K562 (cell line): ENCODE measurements at regions not wholly inside any gene's neighbourhood (a gene's known extent, or its start where the extent isn't known, plus 50 kb on each side); places are given as distances from the start of the nearest gene placed in this dataset.

ENCODE experiments used
- ATAC-seq: fragments of 200-7000 bp; cut with Tn5 transposase; 3 replicates; pipeline ENCODE4 v1.9.1; 2020; ENCODE audit warnings: moderate library complexity
- BruUV-seq: library from RNA; stranded (reverse); fragments of 400-500 nt; replicated peaks from 2 replicates; lab custom pipeline; 2021; lab: Mats Ljungman, UMichigan
- CTCF ChIA-PET: fragments of 300-600 bp; formaldehyde crosslinking; extraction: SDS; loops from one replicate; lab custom pipeline; 2021; ENCODE audit warnings: low intra/inter-chr PET ratio; lab: Yijun Ruan, JAX
- POLR2A ChIA-PET: fragments of 300-600, 350-650 bp; sonication (Branson Sonifier 250); formaldehyde crosslinking; extraction: SDS; loops from one replicate; lab custom pipeline; 2021; ENCODE audit warnings: antibody characterized with exemption, inconsistent platforms; lab: Yijun Ruan, JAX
- DNase-seq, 4 experiments: peaks; one replicate each; pipeline versions ENCODE4 v3.0.0 to v3.0.0-alpha.2; 2011 to 2018; ENCODE audit warnings: low spot score in 3 of 4, mixed read lengths in 3 of 4; ENCODE audit errors: extremely low read depth in 1 of 4
- FAIRE-seq: peaks from 2 replicates; lab custom pipeline; 2011; peaks lifted over from hg19 to GRCh38; lab: Jason Lieb, UNC
- H2AFZ ChIP-seq: 2 replicates; pipeline ENCODE4 v1.6.0; 2011; ENCODE audit warnings: low read depth, low read length, control low read depth, inconsistent platforms
- H3K27ac ChIP-seq: fragments of 200-600 bp; 3 replicates; pipeline ENCODE4 v1.8.0; 2011; ENCODE audit warnings: low read depth, mild to moderate bottlenecking, control low read depth, inconsistent platforms, low read length, moderate library complexity, mixed read lengths; ENCODE audit errors: extremely low read depth
- H3K27me3 ChIP-seq, 2 experiments: fragments of 300-600 bp in 1 of 2; 2 replicates in 1 of 2; 3 replicates in 1 of 2; pipeline versions ENCODE4 v1.6.0 to v1.8.0; 2011; ENCODE audit warnings: inconsistent platforms in 2 of 2, low read length in 2 of 2, mild to moderate bottlenecking in 1 of 2, mixed read lengths in 1 of 2, moderate library complexity in 1 of 2; ENCODE audit not compliant: control insufficient read depth in 2 of 2, insufficient read depth in 2 of 2
- H3K36me3 ChIP-seq: fragments of 300-600 bp; 3 replicates; pipeline ENCODE4 v1.8.0; 2011; ENCODE audit warnings: mild to moderate bottlenecking, low read length, inconsistent platforms; ENCODE audit not compliant: control insufficient read depth, insufficient read depth
- H3K4me1 ChIP-seq, 2 experiments: fragments of 200-600 bp in 1 of 2; replicated peaks in 1 of 2; 2 replicates in 1 of 2; 3 replicates in 1 of 2; pipeline versions ENCODE4 v1.5.1 to v1.8.0; 2011; ENCODE audit warnings: inconsistent platforms in 2 of 2, low read length in 2 of 2, mild to moderate bottlenecking in 1 of 2, mixed read lengths in 1 of 2, moderate library complexity in 1 of 2; ENCODE audit not compliant: control insufficient read depth in 2 of 2, insufficient read depth in 2 of 2
- H3K4me2 ChIP-seq: 2 replicates; pipeline ENCODE4 v1.6.1; 2011; ENCODE audit warnings: low read length, control low read depth, inconsistent platforms, mixed read lengths; ENCODE audit not compliant: insufficient read depth
- H3K4me3 ChIP-seq: fragments of 200-600 bp; sonication (generic), shearing (Covaris generic); 2 replicates; pipeline ENCODE4 v1.5.1; 2016; ENCODE audit warnings: control low read depth, inconsistent platforms
- H3K79me2 ChIP-seq: fragments of 200-600 bp; 3 replicates; pipeline ENCODE4 v1.8.0; 2011; ENCODE audit warnings: low read length, inconsistent platforms; ENCODE audit not compliant: control insufficient read depth, insufficient read depth
- H3K9ac ChIP-seq, 2 experiments: 2 replicates each; pipeline versions ENCODE4 v1.6.0 to v1.6.1; 2011; ENCODE audit warnings: low read depth in 2 of 2, low read length in 2 of 2, control low read depth in 1 of 2, inconsistent platforms in 1 of 2, mild to moderate bottlenecking in 1 of 2, mixed read lengths in 1 of 2; ENCODE audit not compliant: insufficient read depth in 1 of 2
- H3K9me1 ChIP-seq: one replicate; pipeline ENCODE4 v1.6.0; 2011; ENCODE audit warnings: inconsistent platforms, mild to moderate bottlenecking, low read length, moderate library complexity; ENCODE audit not compliant: control insufficient read depth, insufficient read depth
- H3K9me3 ChIP-seq: replicated peaks from 2 replicates; pipeline ENCODE4 v1.5.1; 2011; ENCODE audit warnings: low read depth, low read length, inconsistent platforms; ENCODE audit not compliant: control insufficient read depth, insufficient read depth
- H4K20me1 ChIP-seq: replicated peaks from 2 replicates; pipeline ENCODE4 v1.6.1; 2011; ENCODE audit warnings: low read length, inconsistent platforms, mixed read lengths; ENCODE audit not compliant: control insufficient read depth, insufficient read depth
- CBX3 ChIP-seq, 2 experiments: IDR thresholded peaks; 1 replicate in 1 of 2; 2 replicates in 1 of 2; pipeline ENCODE4 v1.6.1; 2012; ENCODE audit warnings: inconsistent platforms in 2 of 2, low read length in 2 of 2, borderline replicate concordance in 1 of 2, control low read depth in 1 of 2
- ILF3 ChIP-seq: fragments of 450-650 bp; IDR thresholded peaks from 2 replicates; pipeline ENCODE4 v1.6.1; 2018; ENCODE audit warnings: antibody characterized with exemption, mild to moderate bottlenecking, moderate library complexity, borderline replicate concordance
- MEF2D ChIP-seq: conservative IDR thresholded peaks from 2 replicates; pipeline ENCODE4 v1.6.1; 2016; ENCODE audit warnings: low read depth, missing genetic modification characterization, missing compliant biosample characterization
- MNT ChIP-seq, 2 experiments: fragments of 450-650 bp; conservative IDR thresholded peaks; 2 replicates each; pipeline ENCODE4 v1.6.1; 2017; ENCODE audit warnings: mild to moderate bottlenecking in 2 of 2, moderate library complexity in 2 of 2
- MTF1 ChIP-seq: fragments of 250-450 bp; sonication (Bioruptor Pico); IDR thresholded peaks from 2 replicates; pipeline ENCODE4 v1.9.0; 2021; ENCODE audit warnings: moderate library complexity, mild to moderate bottlenecking, inconsistent platforms, borderline replicate concordance
- NRF1 ChIP-seq, 2 experiments: fragments of 450-650 bp; IDR thresholded peaks in 1 of 2; conservative IDR thresholded peaks in 1 of 2; 2 replicates each; pipeline ENCODE4 v1.6.1; 2014; ENCODE audit warnings: mild to moderate bottlenecking in 2 of 2
- POLR2A ChIP-seq: fragments of 450-650 bp; conservative IDR thresholded peaks from 2 replicates; pipeline ENCODE4 v1.6.1; 2016
- ZBTB7A ChIP-seq: IDR thresholded peaks from 2 replicates; pipeline ENCODE4 v1.6.1; 2011; ENCODE audit warnings: low read depth, mild to moderate bottlenecking, low read length, moderate library complexity, borderline replicate concordance; ENCODE audit not compliant: control insufficient read depth
- ZNF263 ChIP-seq: sonication (generic); formaldehyde crosslinking; IDR thresholded peaks from 2 replicates; pipeline ENCODE4 v1.8.0; 2022; ENCODE audit warnings: mild to moderate bottlenecking, missing genetic modification reagents, borderline replicate concordance
- ZNF282 ChIP-seq: sonication (generic); formaldehyde crosslinking; IDR thresholded peaks from 2 replicates; pipeline ENCODE4 v1.8.1; 2023; ENCODE audit warnings: missing genetic modification reagents
- ZNF639 ChIP-seq, 2 experiments: fragments of 200-800 bp in 1 of 2; sonication (Bioruptor generic) in 1 of 2; sonication (generic) in 1 of 2; formaldehyde crosslinking in 1 of 2; IDR thresholded peaks in 1 of 2; conservative IDR thresholded peaks in 1 of 2; 2 replicates each; pipeline versions ENCODE4 v1.5.0 to v1.6.1; 2016 to 2020; ENCODE audit warnings: missing compliant biosample characterization in 1 of 2, missing genetic modification characterization in 1 of 2, missing genetic modification reagents in 1 of 2
- ZNF77 ChIP-seq: fragments of 250-450 bp; sonication (Bioruptor Pico); IDR thresholded peaks from 2 replicates; pipeline ENCODE4 v1.5.0; 2020
- WGBS: fragments of 100-300 bp; shearing (Covaris generic); methylation state at CpG from one replicate; pipeline ENCODE4 v1.1.6; 2016; ENCODE audit warnings: low coverage, mixed read lengths; ENCODE audit not compliant: insufficient coverage; ENCODE audit errors: missing lambda C conversion rate; 5-methylcytosine and 5-hydroxymethylcytosine counted together
- in situ Hi-C: fragments of 300-500 bp; cut with MboI; formaldehyde crosslinking; loops from 4 replicates; pipeline ENCODE4 v1.15.0; 2018; ENCODE audit warnings: inconsistent platforms, mixed read lengths
- intact Hi-C: fragments of 100-400 bp; cut with micrococcal nuclease; formaldehyde crosslinking; loops from 2 replicates; pipeline ENCODE4 v1.14.2; 2022

- no peak for ATAC-seq
- no peak for DNase-seq
- peaks cover 20 to 45% of the 10 kb centered on the region in 2 experiments for H3K27me3 ChIP-seq
- no peaks in the 10 kb centered on the region for H3K79me2 ChIP-seq
- H3K4me1 ChIP-seq, result no peaks in the 10 kb centered on the region
- H2AFZ ChIP-seq, result no peak overlapping the region
- no peak overlapping the region for H3K4me2 ChIP-seq
- no peaks in the 10 kb centered on the region for H3K9me1 ChIP-seq
- 0% methylated on average over 2 of the region's 2 CpGs for WGBS
- intact Hi-C loops, result no loop called here
- no peak overlapping the region for H3K9ac ChIP-seq
- no peaks in the 10 kb centered on the region for H4K20me1 ChIP-seq
- TF ChIP-seq ZNF263 (CRISPR knock-in tag), result no peak
- no peak for TF ChIP-seq ZNF639 (CRISPR knock-in tag; conservative IDR thresholded peaks at IDR 0.05 in 1 of 2, IDR thresholded peaks at IDR 0.05 in 1 of 2)
- TF ChIP-seq MTF1 (CRISPR knock-in tag), result no peak
- TF ChIP-seq NRF1 (conservative IDR thresholded peaks at IDR 0.05 in 1 of 2, IDR thresholded peaks at IDR 0.05 in 1 of 2), result no peak
- TF ChIP-seq MEF2D, result no peak
- no peak for TF ChIP-seq ZBTB7A
- TF ChIP-seq ZNF77, result no peak
- TF ChIP-seq MNT (conservative IDR thresholded peaks at IDR 0.05), result no peak
- no peak for TF ChIP-seq POLR2A
- TF ChIP-seq ZNF282 (CRISPR knock-in tag), result no peak
- no peak for TF ChIP-seq CBX3 (IDR thresholded peaks at IDR 0.05; ENCODE audit: borderline replicate concordance in 1 of 2, low read length in 2 of 2)
- no peak for TF ChIP-seq ILF3
- ChIA-PET CTCF (interaction anchor here (2.0 kb wide), 1 partner anchor 213 kb away, joined by 10 read pairs; no protein-coding TSS in a partner anchor), POLR2A (no interaction called here)
- in situ Hi-C loops, result no loop called here
- H3K27ac ChIP-seq, result no peak overlapping the region
- H3K9me3 ChIP-seq, result no peaks in the 10 kb centered on the region
- no TSS peak for BruUV-seq
- no peak overlapping the region for H3K4me3 ChIP-seq
- FAIRE-seq, result no peak
- no peaks in the 10 kb centered on the region for H3K36me3 ChIP-seq
These were observed 76.9 kb upstream of the RALY start for GRCh38 chr20:33916768-33917167.
